GM23338 (cell line): ENCODE measurements at regions not wholly inside any gene's neighbourhood (a gene's known extent, or its start where the extent isn't known, plus 50 kb on each side); places are given as distances from the start of the nearest gene placed in this dataset.

ENCODE experiments used
- ATAC-seq: fragments of 200-7000 bp; cut with Tn5 transposase; 3 replicates; pipeline ENCODE4 v1.9.1; 2020
- DNase-seq: peaks from one replicate; pipeline ENCODE4 v3.0.0-alpha.2; 2015; ENCODE audit warnings: low spot score
- H2AFZ ChIP-seq: fragments of 200-600 bp; sonication (generic); 2 replicates; pipeline ENCODE4 v1.8.0; 2016; ENCODE audit warnings: antibody characterized with exemption, mild to moderate bottlenecking, moderate library complexity
- H3F3A ChIP-seq: fragments of 200-600 bp; sonication (generic); replicated peaks from 2 replicates; pipeline ENCODE4 v1.8.0; 2017; ENCODE audit warnings: antibody characterized with exemption, mixed run types, low read depth
- H3K27ac ChIP-seq: fragments of 200-600 bp; sonication (generic); 2 replicates; pipeline ENCODE4 v1.6.1; 2016; ENCODE audit warnings: low read depth
- H3K27me3 ChIP-seq: fragments of 200-600 bp; sonication (generic); 2 replicates; pipeline ENCODE4 v1.8.0; 2016; ENCODE audit warnings: mild to moderate bottlenecking, mixed run types, moderate library complexity; ENCODE audit not compliant: insufficient read depth
- H3K36me3 ChIP-seq: fragments of 200-600 bp; sonication (generic); 2 replicates; pipeline ENCODE4 v1.8.0; 2016; ENCODE audit warnings: mild to moderate bottlenecking; ENCODE audit not compliant: insufficient read depth
- H3K4me1 ChIP-seq: fragments of 200-600 bp; sonication (generic); 2 replicates; pipeline ENCODE4 v1.8.0; 2016; ENCODE audit warnings: mild to moderate bottlenecking, moderate library complexity; ENCODE audit not compliant: insufficient read depth
- H3K4me2 ChIP-seq: fragments of 200-600 bp; sonication (generic); 2 replicates; pipeline ENCODE4 v1.7.1; 2017; ENCODE audit warnings: mixed run types
- H3K4me3 ChIP-seq: fragments of 200-600 bp; sonication (generic); 2 replicates; pipeline ENCODE4 v1.6.1; 2016; ENCODE audit warnings: mixed run types
- H3K79me2 ChIP-seq: fragments of 200-600 bp; sonication (generic); replicated peaks from 2 replicates; pipeline ENCODE4 v1.8.0; 2017; ENCODE audit warnings: mild to moderate bottlenecking; ENCODE audit not compliant: insufficient read depth
- H3K9me2 ChIP-seq: fragments of 200-600 bp; sonication (generic); 2 replicates; pipeline ENCODE4 v1.8.0; 2017; ENCODE audit not compliant: insufficient read depth
- H4K20me1 ChIP-seq: fragments of 200-600 bp; sonication (generic); replicated peaks from 2 replicates; pipeline ENCODE4 v1.8.0; 2017; ENCODE audit warnings: mild to moderate bottlenecking; ENCODE audit not compliant: insufficient read depth
- H3K27ac Mint-ChIP-seq: 2 replicates; pipeline ENCODE4 v1.8.0; 2020; ENCODE audit warnings: inconsistent platforms, mild to moderate bottlenecking, moderate library complexity, mixed read lengths
- H3K27me3 Mint-ChIP-seq: 3 replicates; pipeline ENCODE4 v1.8.0; 2022; ENCODE audit warnings: low read depth, mild to moderate bottlenecking, moderate library complexity, mixed read lengths, inconsistent platforms; ENCODE audit not compliant: insufficient read depth, poor library complexity
- H3K36me3 Mint-ChIP-seq: 3 replicates; pipeline ENCODE4 v1.8.0; 2021; ENCODE audit warnings: low read depth, mild to moderate bottlenecking, inconsistent platforms, moderate library complexity, mixed read lengths
- H3K4me1 Mint-ChIP-seq: 3 replicates; pipeline ENCODE4 v1.8.0; 2020; ENCODE audit warnings: mild to moderate bottlenecking, inconsistent platforms, mixed read lengths
- H3K4me3 Mint-ChIP-seq: 3 replicates; pipeline ENCODE4 v1.8.0; 2021; ENCODE audit warnings: moderate library complexity, mild to moderate bottlenecking, inconsistent platforms, mixed read lengths
- H3K9me3 Mint-ChIP-seq: 3 replicates; pipeline ENCODE4 v1.8.0; 2020; ENCODE audit warnings: moderate library complexity, mild to moderate bottlenecking, inconsistent platforms, mixed read lengths
- CREB1 ChIP-seq: fragments of 250-450 bp; sonication (Bioruptor Pico); IDR thresholded peaks from 2 replicates; pipeline ENCODE4 v1.5.0; 2020; ENCODE audit warnings: low read depth, mild to moderate bottlenecking, moderate library complexity
- EZH2 ChIP-seq: fragments of 200-600 bp; sonication (generic); IDR thresholded peaks from one replicate; pipeline ENCODE4 v1.8.0; 2017; ENCODE audit warnings: antibody characterized with exemption, mild to moderate bottlenecking, low read depth; ENCODE audit not compliant: unreplicated experiment
- EZH2phosphoT487 ChIP-seq: fragments of 200-600 bp; sonication (generic); IDR thresholded peaks from one replicate; pipeline ENCODE4 v1.8.1; 2018; ENCODE audit warnings: antibody characterized with exemption; ENCODE audit not compliant: unreplicated experiment
- POLR2AphosphoS5 ChIP-seq: IDR thresholded peaks from 2 replicates; pipeline ENCODE4 v1.6.1; 2016; ENCODE audit warnings: antibody characterized with exemption, low read depth
- STAT1 ChIP-seq: IDR thresholded peaks from one replicate; pipeline ENCODE4 v1.6.1; 2016; ENCODE audit warnings: antibody characterized with exemption; ENCODE audit not compliant: unreplicated experiment
- ZNF462 ChIP-seq: fragments of 250-450 bp; sonication (Bioruptor Pico); IDR thresholded peaks from 2 replicates; pipeline ENCODE4 v1.5.0; 2020; ENCODE audit warnings: mild to moderate bottlenecking, moderate library complexity

GRCh38 chr15:70356919-70357318 lies 259.2 kb upstream of the TLE3 start:
- H3K27ac ChIP-seq, result no peak overlapping the region
- no peak overlapping the region for H2AFZ ChIP-seq
- H3K36me3 ChIP-seq, result no peaks in the 10 kb centered on the region
- H3K9me2 ChIP-seq, result no peaks in the 10 kb centered on the region
- no peak overlapping the region for H3K4me3 ChIP-seq
- ATAC-seq (no peak), DNase-seq (no peak)
- H3K4me1 Mint-ChIP-seq, result peaks cover 2% of the 10 kb centered on the region; the same call in 2 of the 3 replicates
- no peaks in the 10 kb centered on the region for H4K20me1 ChIP-seq
- H3F3A ChIP-seq, result no peaks in the 10 kb centered on the region
- H3K4me2 ChIP-seq, result no peak overlapping the region
- H3K36me3 Mint-ChIP-seq, result no peaks in the 10 kb centered on the region
- H3K27me3 Mint-ChIP-seq, result peaks cover 10% of the 10 kb centered on the region
- no peak overlapping the region for H3K4me3 Mint-ChIP-seq
- no peaks in the 10 kb centered on the region for H3K27me3 ChIP-seq
- TF ChIP-seq EZH2phosphoT487, result no peak
- no peak for TF ChIP-seq STAT1
- H3K4me1 ChIP-seq, result no peaks in the 10 kb centered on the region
- H3K27ac Mint-ChIP-seq, result no peak overlapping the region
- no peaks in the 10 kb centered on the region for H3K9me3 Mint-ChIP-seq
- no peaks in the 10 kb centered on the region for H3K79me2 ChIP-seq

DNA sequence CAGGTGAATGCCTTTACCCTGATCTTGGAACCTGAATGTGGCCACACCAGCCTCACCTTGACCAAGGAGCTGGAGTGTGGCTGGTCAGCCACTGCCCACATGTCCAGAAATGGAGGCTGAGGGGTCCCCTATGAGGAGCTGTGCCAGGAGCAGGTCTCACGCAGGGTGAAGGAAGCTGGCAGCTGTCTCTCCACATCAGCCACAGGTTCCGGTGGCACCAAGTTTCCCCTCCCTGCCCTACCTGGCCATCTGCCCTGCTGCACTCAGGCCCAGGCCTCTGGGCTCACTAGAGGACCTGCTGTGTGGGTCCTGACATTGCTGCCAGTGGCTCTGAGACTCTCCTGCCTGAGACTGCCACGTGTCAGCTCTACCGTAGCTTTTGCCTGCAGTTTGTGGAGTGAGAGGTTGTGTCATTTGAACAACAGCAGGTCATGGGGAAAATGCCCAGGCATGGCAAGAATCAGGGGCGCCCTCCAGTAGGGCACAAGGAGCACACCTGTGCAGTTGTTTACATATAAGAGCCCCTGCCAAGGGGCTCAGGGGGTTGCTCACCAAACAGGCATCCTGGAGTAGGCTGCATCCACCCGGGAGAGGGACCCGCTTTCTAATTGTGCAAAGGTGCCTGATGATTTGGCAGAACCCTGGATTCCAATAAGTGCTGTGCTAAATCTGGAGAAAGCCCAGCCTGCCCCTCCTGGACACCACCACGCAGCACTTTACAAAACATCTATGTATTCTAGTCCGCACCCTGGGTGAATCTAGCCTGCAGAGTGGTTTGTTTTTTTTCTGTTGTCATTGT lies 258.5 kb upstream of the TLE3 start:
- no peak overlapping the region for H3K4me3 ChIP-seq
- no peak for DNase-seq
- Mint-ChIP-seq H3K9me3 (no peaks in the 10 kb centered on the region), H3K27ac (no peak overlapping the region), H3K4me3 (no peak overlapping the region), H3K4me1 (peaks cover 2% of the 10 kb centered on the region; the same call in 2 of the 3 replicates), H3K27me3 (peaks cover 7% of the 10 kb centered on the region), H3K36me3 (no peaks in the 10 kb centered on the region)
- H4K20me1 ChIP-seq, result no peaks in the 10 kb centered on the region
- H3K79me2 ChIP-seq, result no peaks in the 10 kb centered on the region
- no peaks in the 10 kb centered on the region for H3K36me3 ChIP-seq
- no peak overlapping the region for H3K27ac ChIP-seq
- H3K27me3 ChIP-seq, result no peaks in the 10 kb centered on the region
- no peak overlapping the region for H3K4me2 ChIP-seq
- TF ChIP-seq ZNF462 (no peak), CREB1 (CRISPR knock-in tag) (no peak), POLR2AphosphoS5 (no peak), EZH2 (no peak)
- no peaks in the 10 kb centered on the region for H3K4me1 ChIP-seq
- no peak for ATAC-seq
- H3F3A ChIP-seq, result no peaks in the 10 kb centered on the region
- no peaks in the 10 kb centered on the region for H3K9me2 ChIP-seq
- no peak overlapping the region for H2AFZ ChIP-seq
